Left ventricle myocardium inferior (tissue), 1 donor: ENCODE measurements at regions not wholly inside any gene's neighbourhood (a gene's known extent, or its start where the extent isn't known, plus 50 kb on each side); places are given as distances from the start of the nearest gene placed in this dataset.

Experiments
- DNase-seq: peaks from one replicate; pipeline ENCODE4 v3.0.0-alpha.2; 2020
- H3K27ac ChIP-seq: fragments of 200-600 bp; replicated peaks from 2 replicates; pipeline ENCODE4 v1.8.0; 2021
- H3K27me3 ChIP-seq: fragments of 200-600 bp; 2 replicates; pipeline ENCODE4 v1.8.0; 2021; ENCODE audit warnings: low read depth
- H3K36me3 ChIP-seq: fragments of 200-600 bp; 2 replicates; pipeline ENCODE4 v1.8.0; 2021
- H3K4me1 ChIP-seq: fragments of 200-600 bp; 2 replicates; pipeline ENCODE4 v1.8.0; 2021
- H3K4me3 ChIP-seq: fragments of 200-600 bp; 2 replicates; pipeline ENCODE4 v1.8.0; 2021; ENCODE audit warnings: mild to moderate bottlenecking, moderate library complexity
- H3K9me3 ChIP-seq: fragments of 200-600 bp; replicated peaks from 2 replicates; pipeline ENCODE4 v1.8.0; 2021
- intact Hi-C: fragments of 100-400 bp; cut with micrococcal nuclease; formaldehyde crosslinking; loops from one replicate; pipeline ENCODE4 v1.11.0; 2022
- TF ChIP-seq, protein P1 (sequence below): fragments of 200-600 bp; IDR thresholded peaks from 2 replicates; pipeline ENCODE4 v1.8.0; 2021; ENCODE audit warnings: antibody characterized with exemption, mild to moderate bottlenecking, borderline replicate concordance
- donor health status: DM: no; HTN: yes; CAD: no; lungs with severe emphysema.

DNA sequence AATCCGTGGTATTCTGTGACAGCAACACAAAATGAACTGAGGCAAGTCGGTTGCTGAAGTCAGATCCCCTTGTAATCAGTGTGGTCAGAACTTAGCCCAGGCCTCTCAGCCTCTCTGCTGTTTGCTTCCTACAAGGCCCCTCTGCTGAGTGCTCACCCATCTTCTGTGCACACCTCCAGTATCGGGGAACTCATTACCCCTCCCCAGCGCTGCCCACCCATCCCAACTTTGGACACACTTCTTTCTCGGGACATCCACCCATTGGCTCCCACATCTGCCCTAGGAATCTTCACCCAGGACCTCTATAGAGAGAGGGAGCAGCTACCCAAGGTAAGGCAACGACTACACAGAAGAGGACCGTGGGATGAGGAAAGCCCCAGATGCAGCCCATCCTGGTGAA, 217.5 kb downstream of the MATN1 start:
- no peak overlapping the region for H3K4me3 ChIP-seq
- no peak overlapping the region for H3K27ac ChIP-seq
- H3K27me3 ChIP-seq, result peaks cover 11% of the 10 kb centered on the region
- peaks cover 16% of the 10 kb centered on the region for H3K9me3 ChIP-seq
- intact Hi-C loops, result no loop called here
- no peaks in the 10 kb centered on the region for H3K36me3 ChIP-seq
- DNase-seq, result no peak
- TF ChIP-seq, protein P1, sequence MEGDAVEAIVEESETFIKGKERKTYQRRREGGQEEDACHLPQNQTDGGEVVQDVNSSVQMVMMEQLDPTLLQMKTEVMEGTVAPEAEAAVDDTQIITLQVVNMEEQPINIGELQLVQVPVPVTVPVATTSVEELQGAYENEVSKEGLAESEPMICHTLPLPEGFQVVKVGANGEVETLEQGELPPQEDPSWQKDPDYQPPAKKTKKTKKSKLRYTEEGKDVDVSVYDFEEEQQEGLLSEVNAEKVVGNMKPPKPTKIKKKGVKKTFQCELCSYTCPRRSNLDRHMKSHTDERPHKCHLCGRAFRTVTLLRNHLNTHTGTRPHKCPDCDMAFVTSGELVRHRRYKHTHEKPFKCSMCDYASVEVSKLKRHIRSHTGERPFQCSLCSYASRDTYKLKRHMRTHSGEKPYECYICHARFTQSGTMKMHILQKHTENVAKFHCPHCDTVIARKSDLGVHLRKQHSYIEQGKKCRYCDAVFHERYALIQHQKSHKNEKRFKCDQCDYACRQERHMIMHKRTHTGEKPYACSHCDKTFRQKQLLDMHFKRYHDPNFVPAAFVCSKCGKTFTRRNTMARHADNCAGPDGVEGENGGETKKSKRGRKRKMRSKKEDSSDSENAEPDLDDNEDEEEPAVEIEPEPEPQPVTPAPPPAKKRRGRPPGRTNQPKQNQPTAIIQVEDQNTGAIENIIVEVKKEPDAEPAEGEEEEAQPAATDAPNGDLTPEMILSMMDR, result no peak
- no peaks in the 10 kb centered on the region for H3K4me1 ChIP-seq

DNA sequence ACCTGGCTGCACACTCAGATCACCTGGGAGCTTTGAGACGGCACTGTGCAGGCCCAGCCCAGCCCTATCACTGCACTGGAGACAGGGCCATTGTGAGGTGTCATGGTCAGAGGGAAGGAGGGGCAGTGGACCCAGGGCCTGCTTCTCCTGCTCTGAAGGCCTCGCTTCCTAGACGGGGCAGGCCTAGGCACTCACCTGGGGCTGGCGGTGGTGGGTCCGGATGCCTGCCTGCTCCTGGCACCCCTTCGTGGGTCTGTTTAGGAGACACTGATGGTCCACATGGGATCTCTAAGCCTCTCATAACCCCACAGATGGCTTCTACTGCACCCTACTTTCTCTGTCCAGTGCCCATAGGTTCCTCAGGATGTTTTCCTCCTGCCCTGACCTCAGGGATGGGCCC, 230.9 kb downstream of the MATN1 start:
- no peak for DNase-seq
- intact Hi-C loops, result no loop called here
- no peak overlapping the region for H3K4me3 ChIP-seq
- TF ChIP-seq, protein P1, result no peak
- peaks cover 11% of the 10 kb centered on the region for H3K9me3 ChIP-seq
- peaks cover 11% of the 10 kb centered on the region for H3K27me3 ChIP-seq
- no peaks in the 10 kb centered on the region for H3K36me3 ChIP-seq
- H3K27ac ChIP-seq, result no peak overlapping the region
- no peaks in the 10 kb centered on the region for H3K4me1 ChIP-seq

DNA sequence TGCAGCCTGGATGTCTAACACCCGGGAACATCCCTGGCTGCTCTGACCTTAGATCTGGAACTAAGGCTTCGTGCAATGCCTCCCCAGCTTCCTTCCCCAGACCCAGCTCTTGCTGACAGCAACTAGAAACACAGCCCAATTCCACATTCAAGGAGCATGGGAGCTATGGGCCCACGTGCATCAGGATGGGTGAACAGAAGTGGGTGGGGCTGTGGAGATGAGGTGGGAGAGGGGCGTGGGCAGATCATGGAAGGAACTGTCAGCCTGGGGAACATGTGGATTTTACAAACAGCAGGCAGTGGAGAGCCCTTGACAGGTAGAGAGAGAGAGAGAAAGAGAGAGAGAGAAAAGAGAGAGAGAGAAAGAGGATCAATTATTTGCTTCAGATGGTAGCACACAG, 231.6 kb downstream of the MATN1 start:
- no peak overlapping the region for H3K4me3 ChIP-seq
- no peak for DNase-seq
- no peaks in the 10 kb centered on the region for H3K4me1 ChIP-seq
- H3K9me3 ChIP-seq, result peaks cover 11% of the 10 kb centered on the region
- H3K36me3 ChIP-seq, result no peaks in the 10 kb centered on the region
- peaks cover 11% of the 10 kb centered on the region for H3K27me3 ChIP-seq
- no peak overlapping the region for H3K27ac ChIP-seq
- intact Hi-C loops, result no loop called here
- TF ChIP-seq, protein P1, result no peak

DNA sequence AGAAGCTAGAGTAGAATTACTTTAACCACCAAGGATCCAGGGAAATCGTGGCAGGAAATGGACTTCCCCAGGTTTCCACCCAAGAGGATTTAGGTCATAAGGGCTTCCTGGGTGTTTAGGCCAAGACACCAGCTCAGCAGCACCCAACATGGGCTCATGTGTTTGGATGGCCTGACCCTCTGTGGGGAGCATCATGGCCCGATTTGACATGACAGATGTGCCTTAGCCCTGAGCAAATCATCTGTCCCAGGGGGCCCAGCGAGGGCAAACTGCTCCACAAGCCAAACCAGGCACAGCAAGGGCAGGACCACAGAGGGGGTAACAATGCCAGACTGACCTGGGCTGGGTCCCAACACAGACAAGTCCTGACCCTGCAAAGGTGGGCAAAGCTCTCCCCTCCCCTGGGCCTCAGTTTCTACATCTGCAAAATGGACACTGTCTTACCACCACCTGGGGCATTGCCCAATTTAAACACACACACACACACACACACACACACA, 232.8 kb downstream of the MATN1 start:
- DNase-seq, result no peak

DNA sequence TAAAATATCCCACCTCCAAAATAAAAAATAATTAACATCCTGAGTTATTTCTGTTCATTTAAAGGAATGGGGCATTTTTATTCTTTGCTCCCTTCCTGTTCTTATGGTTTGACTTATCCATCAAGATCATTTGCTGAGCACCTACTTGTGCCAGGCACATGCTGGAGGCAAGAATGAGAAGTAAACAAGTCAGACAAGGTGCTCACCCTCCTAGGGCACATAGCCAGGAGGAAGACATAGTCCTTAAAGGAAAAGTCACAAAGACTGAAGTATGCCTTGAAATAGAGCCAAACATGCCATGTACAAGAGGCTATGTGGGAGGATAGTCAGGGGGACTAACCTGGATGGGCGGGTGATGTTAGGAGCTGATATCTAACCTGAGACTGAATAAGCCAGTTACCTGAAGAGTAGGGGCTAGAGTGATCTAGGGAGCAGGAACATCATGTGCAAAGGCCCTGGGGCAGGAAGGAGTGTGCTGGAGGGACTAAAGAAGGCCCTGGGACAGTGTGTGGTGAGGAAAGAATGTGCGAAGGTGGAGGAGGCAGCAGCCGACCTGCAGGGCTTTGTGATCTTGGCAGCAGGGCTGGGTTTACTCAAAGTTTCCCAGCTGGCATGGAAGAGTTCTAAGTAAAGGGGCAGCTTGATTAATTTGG, 233.5 kb downstream of the MATN1 start:
- Histone ChIP-seq H3K27me3 (peaks cover 24% of the 10 kb centered on the region), H3K9me3 (peaks cover 9% of the 10 kb centered on the region), H3K4me1 (no peaks in the 10 kb centered on the region), H3K36me3 (no peaks in the 10 kb centered on the region), H3K27ac (no peak overlapping the region), H3K4me3 (no peak overlapping the region)
- TF ChIP-seq, protein P1, result no peak
- no peak for DNase-seq
- intact Hi-C loops, result no loop called here

More for the DNA sequence above, 232.8 kb downstream of the MATN1 start:
- Histone ChIP-seq H3K9me3 (peaks cover 11% of the 10 kb centered on the region), H3K27ac (no peak overlapping the region), H3K4me3 (no peak overlapping the region), H3K27me3 (peaks cover 17% of the 10 kb centered on the region), H3K36me3 (no peaks in the 10 kb centered on the region), H3K4me1 (no peaks in the 10 kb centered on the region)
- TF ChIP-seq, protein P1, result no peak
- intact Hi-C loops, result no loop called here
